Liver (tissue), 3 donors: ENCODE measurements at regions not wholly inside any gene's neighbourhood (a gene's known extent, or its start where the extent isn't known, plus 50 kb on each side); places are given as distances from the start of the nearest gene placed in this dataset.

Experiments
- CTCF ChIP-seq: fragments of 150-350 bp; IDR thresholded peaks from 2 replicates; pipeline ENCODE4 v1.5.1; 2017; ENCODE audit warnings: improper control_type of control experiment, low read depth, low read length; ENCODE audit not compliant: missing input control
- EGR1 ChIP-seq, 2 donors: IDR thresholded peaks; 2 replicates each; pipeline ENCODE4 v1.6.1; 2016 to 2018; ENCODE audit warnings: antibody characterized with exemption in 2 of 2, low read depth in 2 of 2
- GABPA ChIP-seq, 2 donors: IDR thresholded peaks in 1 of 2; conservative IDR thresholded peaks in 1 of 2; 2 replicates each; pipeline ENCODE4 v1.6.1; 2016; ENCODE audit warnings: antibody characterized with exemption in 2 of 2, mild to moderate bottlenecking in 1 of 2, moderate library complexity in 1 of 2
- HNF4G ChIP-seq: IDR thresholded peaks from 2 replicates; pipeline ENCODE4 v1.6.1; 2016; ENCODE audit warnings: antibody characterized with exemption
- MAX ChIP-seq: IDR thresholded peaks from 2 replicates; pipeline ENCODE4 v1.6.1; 2016; ENCODE audit warnings: antibody characterized with exemption
- RXRA ChIP-seq, 2 donors: IDR thresholded peaks; 2 replicates each; pipeline ENCODE4 v1.6.1; 2017 to 2018; ENCODE audit warnings: antibody characterized with exemption in 2 of 2, mild to moderate bottlenecking in 1 of 2
- TAF1 ChIP-seq: conservative IDR thresholded peaks from 2 replicates; pipeline ENCODE4 v1.6.1; 2016; ENCODE audit warnings: antibody characterized with exemption, mild to moderate bottlenecking
- ZBTB33 ChIP-seq: IDR thresholded peaks from 2 replicates; pipeline ENCODE4 v1.6.1; 2016; ENCODE audit warnings: antibody characterized with exemption
- donor health status: healthy.
- donor health status: healthy.

GRCh38 chr14:56955745-56956144, 145.5 kb upstream of the OTX2 start:
- TF ChIP-seq CTCF = no peak
- TF ChIP-seq GABPA (IDR thresholded peaks at IDR 0.05 in 1 of 2, conservative IDR thresholded peaks at IDR 0.05 in 1 of 2) = no peak
- no peak for TF ChIP-seq ZBTB33
- TF ChIP-seq EGR1 (IDR thresholded peaks at IDR 0.05; ENCODE audit: low read depth in 2 of 2) = no peak
- no peak for TF ChIP-seq TAF1
- no peak for TF ChIP-seq RXRA (IDR thresholded peaks at IDR 0.05)
- TF ChIP-seq MAX = no peak
- TF ChIP-seq HNF4G = no peak
